ENCODE measurements at regions not wholly inside any gene's neighbourhood (a gene's known extent, or its start where the extent isn't known, plus 50 kb on each side); places are given as distances from the start of the nearest gene placed in this dataset.

- 7 to 18% (median 13%) methylated on average over 5 of the region's 5 CpGs for WGBS, 4 donors
- peak in 1 of 5 donors; percentile 25 for DNase-seq
- H3K27ac ChIP-seq, result peak overlapping the region in 5 of 12 donors; percentile 20 to 48 (median 47)
- H3K4me1 ChIP-seq, result peaks cover 0 to 31% (median 2%) of the 10 kb centered on the region in 12 donors
- peak in 3 of 4 donors; percentile 64 to 75 (median 69) for ATAC-seq
- H3K36me3 ChIP-seq, result no peaks in the 10 kb centered on the region
- TF ChIP-seq POLR2A (IDR thresholded peaks at IDR 0.05), result no peak
- TF ChIP-seq, protein P1, sequence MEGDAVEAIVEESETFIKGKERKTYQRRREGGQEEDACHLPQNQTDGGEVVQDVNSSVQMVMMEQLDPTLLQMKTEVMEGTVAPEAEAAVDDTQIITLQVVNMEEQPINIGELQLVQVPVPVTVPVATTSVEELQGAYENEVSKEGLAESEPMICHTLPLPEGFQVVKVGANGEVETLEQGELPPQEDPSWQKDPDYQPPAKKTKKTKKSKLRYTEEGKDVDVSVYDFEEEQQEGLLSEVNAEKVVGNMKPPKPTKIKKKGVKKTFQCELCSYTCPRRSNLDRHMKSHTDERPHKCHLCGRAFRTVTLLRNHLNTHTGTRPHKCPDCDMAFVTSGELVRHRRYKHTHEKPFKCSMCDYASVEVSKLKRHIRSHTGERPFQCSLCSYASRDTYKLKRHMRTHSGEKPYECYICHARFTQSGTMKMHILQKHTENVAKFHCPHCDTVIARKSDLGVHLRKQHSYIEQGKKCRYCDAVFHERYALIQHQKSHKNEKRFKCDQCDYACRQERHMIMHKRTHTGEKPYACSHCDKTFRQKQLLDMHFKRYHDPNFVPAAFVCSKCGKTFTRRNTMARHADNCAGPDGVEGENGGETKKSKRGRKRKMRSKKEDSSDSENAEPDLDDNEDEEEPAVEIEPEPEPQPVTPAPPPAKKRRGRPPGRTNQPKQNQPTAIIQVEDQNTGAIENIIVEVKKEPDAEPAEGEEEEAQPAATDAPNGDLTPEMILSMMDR (IDR thresholded peaks at IDR 0.05), result no peak
- H3K9me3 ChIP-seq, result peaks cover 0 to 14% (median 0%) of the 10 kb centered on the region in 12 donors
- intact Hi-C loops (cut with DNase I), result loop anchor here in 1 of 10 donors (10.0 kb wide), 1 partner anchor 56 kb away; no protein-coding TSS in a partner anchor
- H3K4me3 ChIP-seq, result peak overlapping the region in 1 of 12 donors; percentile 25
- no peaks in the 10 kb centered on the region for H3K27me3 ChIP-seq
Observed at GRCh38 chr3:90011131-90011530, 903.7 kb downstream of the EPHA3 start.

DNA sequence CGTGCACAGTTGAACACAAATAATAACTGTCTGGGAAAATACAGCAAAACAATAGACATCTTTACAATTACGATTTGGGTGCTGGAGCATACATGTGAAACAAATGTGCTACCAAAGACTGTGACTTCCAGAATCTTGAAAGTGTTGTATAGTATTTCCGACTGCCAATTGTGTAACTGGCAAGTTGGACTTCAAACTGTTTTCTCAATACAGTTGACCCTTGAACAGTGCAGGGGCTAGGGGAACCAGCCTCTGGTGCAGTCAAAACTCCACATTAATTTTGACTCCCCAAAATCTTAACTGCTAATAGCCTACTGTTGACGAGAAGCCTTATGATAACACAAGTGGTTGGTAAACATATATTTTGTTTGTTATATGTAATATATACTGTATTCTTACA lies 904.2 kb downstream of the EPHA3 start:
- ATAC-seq (no peak), DNase-seq (no peak)
- H3K9me3 ChIP-seq, result peaks cover 0 to 14% (median 0%) of the 10 kb centered on the region in 12 donors
- no peak overlapping the region for H3K4me3 ChIP-seq
- WGBS, 4 donors, result 51 to 53% (median 52%) methylated on average over 4 of the region's 4 CpGs
- no peaks in the 10 kb centered on the region for H3K36me3 ChIP-seq
- H3K27ac ChIP-seq, result peak overlapping the region in 2 of 12 donors; percentile 20 to 34
- peaks cover 0 to 34% (median 2%) of the 10 kb centered on the region in 12 donors for H3K4me1 ChIP-seq
- intact Hi-C loops (cut with DNase I), result loop anchor here in 1 of 10 donors (10.0 kb wide), 1 partner anchor 57 kb away; no protein-coding TSS in a partner anchor
- no peaks in the 10 kb centered on the region for H3K27me3 ChIP-seq
- TF ChIP-seq, protein P1 (IDR thresholded peaks at IDR 0.05), result no peak
- no peak for TF ChIP-seq POLR2A (IDR thresholded peaks at IDR 0.05)

DNA sequence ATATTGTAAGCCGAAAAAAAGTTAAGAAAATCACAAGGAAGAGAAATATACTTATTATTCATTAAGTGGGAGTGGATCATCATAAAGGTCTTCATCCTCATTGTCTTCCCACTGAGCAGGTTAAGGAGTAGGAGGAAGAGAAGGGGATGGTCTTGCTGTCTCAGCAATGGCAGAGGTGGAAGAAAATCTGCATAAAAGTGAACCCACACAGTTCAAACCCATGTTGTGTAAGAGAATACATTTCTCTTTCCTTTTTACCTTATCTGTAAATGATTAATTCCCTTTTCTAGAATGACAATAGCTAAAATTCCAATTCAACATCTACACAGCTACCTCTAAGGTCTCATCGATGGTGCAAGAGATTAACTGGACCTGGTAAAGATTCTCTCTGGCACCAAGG lies 904.6 kb downstream of the EPHA3 start:
- ATAC-seq, result no peak
- Histone ChIP-seq H3K4me3 (no peak overlapping the region), H3K27me3 (no peaks in the 10 kb centered on the region), H3K27ac (no peak overlapping the region), H3K9me3 (peaks cover 0 to 14% (median 0%) of the 10 kb centered on the region in 12 donors), H3K36me3 (no peaks in the 10 kb centered on the region), H3K4me1 (peaks cover 0 to 38% (median 2%) of the 10 kb centered on the region in 12 donors)
- intact Hi-C loops (cut with DNase I), result loop anchor here in 1 of 10 donors (10.0 kb wide), 1 partner anchor 57 kb away; no protein-coding TSS in a partner anchor
- TF ChIP-seq, protein P1 (IDR thresholded peaks at IDR 0.05), result no peak
- no peak for TF ChIP-seq POLR2A (IDR thresholded peaks at IDR 0.05)
- 84 to 89% (median 88%) methylated on average over 2 of the region's 2 CpGs for WGBS, 4 donors
- DNase-seq, result no peak

GRCh38 chr3:90015688-90016356 lies 908.4 kb downstream of the EPHA3 start:
- peaks cover 0 to 14% (median 0%) of the 10 kb centered on the region in 12 donors for H3K9me3 ChIP-seq
- no peak for TF ChIP-seq POLR2A (IDR thresholded peaks at IDR 0.05)
- TF ChIP-seq, protein P1 (IDR thresholded peaks at IDR 0.05), result no peak
- H3K27me3 ChIP-seq, result no peaks in the 10 kb centered on the region
- peak; percentile 39 to 80 (median 62) for ATAC-seq
- no peak overlapping the region for H3K4me3 ChIP-seq
- 39 to 51% (median 45%) methylated on average over 4 of the region's 4 CpGs for WGBS, 4 donors
- H3K4me1 ChIP-seq, result peaks cover 0 to 16% (median 0%) of the 10 kb centered on the region in 12 donors
- intact Hi-C loops (cut with DNase I), result loop anchor here in 1 of 10 donors (10.0 kb wide), 1 partner anchor 61 kb away; no protein-coding TSS in a partner anchor
- no peaks in the 10 kb centered on the region for H3K36me3 ChIP-seq
- peak overlapping the region in 10 of 12 donors; percentile 1 to 68 (median 42) for H3K27ac ChIP-seq
- peak in 4 of 5 donors; percentile 24 to 34 (median 32) for DNase-seq
